AG04450 (cell line): ENCODE measurements at regions not wholly inside any gene's neighbourhood (a gene's known extent, or its start where the extent isn't known, plus 50 kb on each side); places are given as distances from the start of the nearest gene placed in this dataset.

Experiments
- CTCF ChIA-PET: fragments of 300-600, 350-600 bp; formaldehyde crosslinking; extraction: SDS; loops from one replicate; lab custom pipeline; 2022; ENCODE audit warnings: antibody characterized with exemption, inconsistent platforms; lab: Charles Lee
- POLR2A ChIA-PET: fragments of 350-600 bp; formaldehyde crosslinking; extraction: SDS; loops from one replicate; lab custom pipeline; 2021; ENCODE audit warnings: antibody characterized with exemption, inconsistent platforms; lab: Yijun Ruan, JAX
- DNase-seq: peaks from one replicate; pipeline ENCODE4 v3.0.0-alpha.2; 2011; ENCODE audit warnings: low read depth, low spot score
- H3K27ac ChIP-seq: one replicate; pipeline ENCODE4 v1.5.1; 2012; ENCODE audit warnings: low read depth, low read length, control low read depth
- H3K27me3 ChIP-seq: one replicate; pipeline ENCODE4 v1.6.0; 2012; ENCODE audit warnings: low read length; ENCODE audit not compliant: control insufficient read depth, insufficient read depth
- H3K4me3 ChIP-seq: 2 replicates; pipeline ENCODE4 v1.5.1; 2011; ENCODE audit warnings: mild to moderate bottlenecking, low read depth, low read length, control low read depth
- H3K9me3 ChIP-seq: 2 replicates; pipeline ENCODE4 v1.5.1; 2012; ENCODE audit warnings: low read length; ENCODE audit not compliant: control insufficient read depth, insufficient read depth
- CTCF ChIP-seq: IDR thresholded peaks from 2 replicates; pipeline ENCODE4 v1.5.1; 2011; ENCODE audit warnings: low read depth, low read length, control low read depth, inconsistent platforms

GRCh38 chr2:67476809-67477790 is 80.0 kb downstream of the ETAA1 start:
- Histone ChIP-seq H3K9me3 (no peaks in the 10 kb centered on the region), H3K27me3 (no peaks in the 10 kb centered on the region), H3K4me3 (no peak overlapping the region), H3K27ac (no peak overlapping the region)
- POLR2A ChIA-PET, result interaction anchor here (0.5 to 0.8 kb wide), 2 partner anchors 30 to 76 kb away, joined by 3 to 5 read pairs; no protein-coding TSS in a partner anchor
- CTCF ChIA-PET, result interaction anchor here (0.6 to 3.5 kb wide), 25 partner anchors 9 to 1011 kb away, joined by 3 to 39 read pairs (median 4); no protein-coding TSS in a partner anchor
- DNase-seq, result no peak
- TF ChIP-seq CTCF, result peak; percentile 66

DNA sequence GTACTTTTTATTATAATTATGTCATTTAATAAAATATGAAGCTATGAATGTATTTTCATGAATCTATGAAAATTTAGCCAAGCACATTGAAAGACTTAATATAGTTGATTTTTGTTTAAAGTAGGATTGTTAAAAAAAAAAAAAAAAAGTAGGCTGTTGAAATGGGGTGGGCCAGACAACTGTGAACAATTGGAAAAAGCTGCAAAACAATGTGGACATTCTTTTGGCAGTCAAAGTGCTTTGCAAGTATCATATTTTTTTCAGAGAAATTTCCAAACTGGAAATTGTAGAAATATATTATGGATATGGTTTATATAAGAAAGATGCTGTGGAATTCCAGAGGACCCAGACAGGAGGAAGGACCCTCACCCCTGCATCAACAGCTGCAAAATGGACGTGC is 82.1 kb downstream of the ETAA1 start:
- TF ChIP-seq CTCF, result no peak
- Histone ChIP-seq H3K9me3 (no peaks in the 10 kb centered on the region), H3K27me3 (no peaks in the 10 kb centered on the region), H3K27ac (no peak overlapping the region), H3K4me3 (no peak overlapping the region)
- ChIA-PET CTCF (interaction anchor here (0.6 to 1.3 kb wide), 6 partner anchors 163 to 553 kb away, joined by 3 to 8 read pairs (median 3); no protein-coding TSS in a partner anchor), POLR2A (no interaction called here)
- DNase-seq, result no peak

DNA sequence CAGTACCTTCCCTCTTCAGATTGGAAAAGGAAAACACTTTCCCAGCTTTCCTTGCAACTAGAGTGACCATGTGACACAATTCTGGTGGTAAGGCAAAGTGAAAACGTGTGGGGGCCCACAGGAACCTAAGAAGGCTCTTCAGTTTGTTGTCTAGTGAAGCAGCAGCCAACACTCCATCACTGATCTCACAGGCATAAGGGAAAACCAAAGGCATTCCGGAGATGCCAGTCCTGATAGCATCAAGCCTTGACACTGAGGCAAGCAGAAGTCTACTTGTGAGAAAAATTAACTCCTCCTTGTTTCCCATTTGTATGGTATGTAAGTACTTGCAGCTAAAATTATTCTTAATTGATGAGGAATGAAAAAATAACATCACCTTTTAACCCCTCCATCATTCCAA is 88.3 kb downstream of the ETAA1 start:
- DNase-seq, result no peak
- POLR2A ChIA-PET, result no interaction called here

GRCh38 chr2:67486041-67486796 is 89.1 kb downstream of the ETAA1 start:
- no peak for TF ChIP-seq CTCF
- Histone ChIP-seq H3K27me3 (no peaks in the 10 kb centered on the region), H3K27ac (no peak overlapping the region), H3K9me3 (no peaks in the 10 kb centered on the region), H3K4me3 (no peak overlapping the region)
- CTCF ChIA-PET, result interaction anchor here (0.9 to 2.3 kb wide), 3 partner anchors 9 to 545 kb away, joined by 3 to 8 read pairs (median 3); no protein-coding TSS in a partner anchor
- POLR2A ChIA-PET, result no interaction called here
- DNase-seq, result no peak

More for the DNA sequence above, 88.3 kb downstream of the ETAA1 start:
- Histone ChIP-seq H3K27me3 (no peaks in the 10 kb centered on the region), H3K9me3 (no peaks in the 10 kb centered on the region), H3K4me3 (no peak overlapping the region), H3K27ac (no peak overlapping the region)
- no peak for TF ChIP-seq CTCF
- CTCF ChIA-PET, result interaction anchor here (0.6 to 2.3 kb wide), 3 partner anchors 8 to 238 kb away, joined by 3 to 8 read pairs (median 3); no protein-coding TSS in a partner anchor
